ENCODE measurements at regions not wholly inside any gene's neighbourhood (a gene's known extent, or its start where the extent isn't known, plus 50 kb on each side); places are given as distances from the start of the nearest gene placed in this dataset.

- Histone ChIP-seq H3K27ac (ENCODE audit: low read depth, low read length) (no peak overlapping the region), H3K27me3 (ENCODE audit: control insufficient read depth, insufficient read depth, low read length) (no peaks in the 10 kb centered on the region), H3K9me3 (ENCODE audit: control insufficient read depth, insufficient read depth, low read depth, low read length) (peaks cover 39% of the 10 kb centered on the region), H3K4me3 (ENCODE audit: low read depth, low read length) (no peak overlapping the region), H3K4me1 (ENCODE audit: control insufficient read depth, insufficient read depth, low read length) (peaks cover 4% of the 10 kb centered on the region; the same call in 1 of the 2 replicates), H3K36me3 (ENCODE audit: control insufficient read depth, insufficient read depth, low read length) (no peaks in the 10 kb centered on the region), H3K9ac (ENCODE audit: low read length) (no peak overlapping the region)
Measured at GRCh38 chr9:135394131-135394530, 85.5 kb upstream of the PPP1R26 start.

GRCh38 chr9:135394699-135395645, 84.6 kb upstream of the PPP1R26 start:
- peaks cover 39% of the 10 kb centered on the region for H3K9me3 ChIP-seq (ENCODE audit: control insufficient read depth, insufficient read depth, low read depth, low read length)

GRCh38 chr9:135397142-135397541, 82.4 kb upstream of the PPP1R26 start:
- no peak overlapping the region for H3K27ac ChIP-seq (ENCODE audit: low read depth, low read length)
- H3K4me3 ChIP-seq (ENCODE audit: low read depth, low read length), result no peak overlapping the region
- no peak overlapping the region for H3K9ac ChIP-seq (ENCODE audit: low read length)

More at GRCh38 chr9:135394699-135395645, 84.6 kb upstream of the PPP1R26 start:
- no peak overlapping the region for H3K4me3 ChIP-seq (ENCODE audit: low read depth, low read length)
- H3K4me1 ChIP-seq (ENCODE audit: control insufficient read depth, insufficient read depth, low read length), result peaks cover 4% of the 10 kb centered on the region; the same call in 1 of the 2 replicates
- no peak overlapping the region for H3K9ac ChIP-seq (ENCODE audit: low read length)
- no peak overlapping the region for H3K27ac ChIP-seq (ENCODE audit: low read depth, low read length)
- no peaks in the 10 kb centered on the region for H3K27me3 ChIP-seq (ENCODE audit: control insufficient read depth, insufficient read depth, low read length)
- H3K36me3 ChIP-seq (ENCODE audit: control insufficient read depth, insufficient read depth, low read length), result no peaks in the 10 kb centered on the region

GRCh38 chr9:135399000-135399649, 80.5 kb upstream of the PPP1R26 start:
- Histone ChIP-seq H3K27me3 (ENCODE audit: control insufficient read depth, insufficient read depth, low read length) (no peaks in the 10 kb centered on the region), H3K27ac (ENCODE audit: low read depth, low read length) (no peak overlapping the region), H3K4me1 (ENCODE audit: control insufficient read depth, insufficient read depth, low read length) (no peaks in the 10 kb centered on the region), H3K4me3 (ENCODE audit: low read depth, low read length) (no peak overlapping the region), H3K36me3 (ENCODE audit: control insufficient read depth, insufficient read depth, low read length) (no peaks in the 10 kb centered on the region), H3K9ac (ENCODE audit: low read length) (no peak overlapping the region), H3K9me3 (ENCODE audit: control insufficient read depth, insufficient read depth, low read depth, low read length) (peaks cover 39% of the 10 kb centered on the region)

More at GRCh38 chr9:135397142-135397541, 82.4 kb upstream of the PPP1R26 start:
- peaks cover 39% of the 10 kb centered on the region for H3K9me3 ChIP-seq (ENCODE audit: control insufficient read depth, insufficient read depth, low read depth, low read length)
- no peaks in the 10 kb centered on the region for H3K27me3 ChIP-seq (ENCODE audit: control insufficient read depth, insufficient read depth, low read length)
- H3K4me1 ChIP-seq (ENCODE audit: control insufficient read depth, insufficient read depth, low read length), result peaks cover 3% of the 10 kb centered on the region; the same call in 1 of the 2 replicates
- no peaks in the 10 kb centered on the region for H3K36me3 ChIP-seq (ENCODE audit: control insufficient read depth, insufficient read depth, low read length)

GRCh38 chr9:135400496-135400895, 79.1 kb upstream of the PPP1R26 start:
- Histone ChIP-seq H3K4me3 (ENCODE audit: low read depth, low read length) (no peak overlapping the region), H3K4me1 (ENCODE audit: control insufficient read depth, insufficient read depth, low read length) (no peaks in the 10 kb centered on the region), H3K9me3 (ENCODE audit: control insufficient read depth, insufficient read depth, low read depth, low read length) (peaks cover 28% of the 10 kb centered on the region), H3K27me3 (ENCODE audit: control insufficient read depth, insufficient read depth, low read length) (no peaks in the 10 kb centered on the region), H3K36me3 (ENCODE audit: control insufficient read depth, insufficient read depth, low read length) (no peaks in the 10 kb centered on the region), H3K9ac (ENCODE audit: low read length) (no peak overlapping the region), H3K27ac (ENCODE audit: low read depth, low read length) (no peak overlapping the region)

- Histone ChIP-seq H3K4me3 (ENCODE audit: low read depth, low read length) (no peak overlapping the region), H3K9me3 (ENCODE audit: control insufficient read depth, insufficient read depth, low read depth, low read length) (peaks cover 21% of the 10 kb centered on the region), H3K27me3 (ENCODE audit: control insufficient read depth, insufficient read depth, low read length) (no peaks in the 10 kb centered on the region), H3K36me3 (ENCODE audit: control insufficient read depth, insufficient read depth, low read length) (no peaks in the 10 kb centered on the region), H3K4me1 (ENCODE audit: control insufficient read depth, insufficient read depth, low read length) (no peaks in the 10 kb centered on the region), H3K9ac (ENCODE audit: low read length) (no peak overlapping the region), H3K27ac (ENCODE audit: low read depth, low read length) (no peak overlapping the region)
Measured at GRCh38 chr9:135401218-135401617, 78.4 kb upstream of the PPP1R26 start.

GRCh38 chr9:135402048-135402738, 77.4 kb upstream of the PPP1R26 start:
- no peaks in the 10 kb centered on the region for H3K4me1 ChIP-seq (ENCODE audit: control insufficient read depth, insufficient read depth, low read length)
- no peaks in the 10 kb centered on the region for H3K36me3 ChIP-seq (ENCODE audit: control insufficient read depth, insufficient read depth, low read length)
- H3K27ac ChIP-seq (ENCODE audit: low read depth, low read length), result no peak overlapping the region
- peaks cover 11% of the 10 kb centered on the region for H3K9me3 ChIP-seq (ENCODE audit: control insufficient read depth, insufficient read depth, low read depth, low read length)
- no peak overlapping the region for H3K4me3 ChIP-seq (ENCODE audit: low read depth, low read length)
- H3K9ac ChIP-seq (ENCODE audit: low read length), result no peak overlapping the region
- no peaks in the 10 kb centered on the region for H3K27me3 ChIP-seq (ENCODE audit: control insufficient read depth, insufficient read depth, low read length)

GRCh38 chr9:135402739-135403695, 76.6 kb upstream of the PPP1R26 start:
- 0 out of 2 replicates have a peak, but pooled peaks cover 4% of the 10 kb centered on the region for H3K9me3 ChIP-seq (ENCODE audit: control insufficient read depth, insufficient read depth, low read depth, low read length)
- H3K27me3 ChIP-seq (ENCODE audit: control insufficient read depth, insufficient read depth, low read length), result no peaks in the 10 kb centered on the region
- H3K4me3 ChIP-seq (ENCODE audit: low read depth, low read length), result no peak overlapping the region
- H3K27ac ChIP-seq (ENCODE audit: low read depth, low read length), result no peak overlapping the region
- H3K36me3 ChIP-seq (ENCODE audit: control insufficient read depth, insufficient read depth, low read length), result no peaks in the 10 kb centered on the region
- no peaks in the 10 kb centered on the region for H3K4me1 ChIP-seq (ENCODE audit: control insufficient read depth, insufficient read depth, low read length)
- H3K9ac ChIP-seq (ENCODE audit: low read length), result no peak overlapping the region

GRCh38 chr9:135403733-135404450, 75.7 kb upstream of the PPP1R26 start:
- Histone ChIP-seq H3K9ac (ENCODE audit: low read length) (no peak overlapping the region), H3K4me1 (ENCODE audit: control insufficient read depth, insufficient read depth, low read length) (no peaks in the 10 kb centered on the region), H3K27ac (ENCODE audit: low read depth, low read length) (no peak overlapping the region), H3K4me3 (ENCODE audit: low read depth, low read length) (no peak overlapping the region), H3K9me3 (ENCODE audit: control insufficient read depth, insufficient read depth, low read depth, low read length) (no peaks in the 10 kb centered on the region), H3K27me3 (ENCODE audit: control insufficient read depth, insufficient read depth, low read length) (no peaks in the 10 kb centered on the region), H3K36me3 (ENCODE audit: control insufficient read depth, insufficient read depth, low read length) (no peaks in the 10 kb centered on the region)
